ENCODE measurements at regions not wholly inside any gene's neighbourhood (a gene's known extent, or its start where the extent isn't known, plus 50 kb on each side); places are given as distances from the start of the nearest gene placed in this dataset.

DNA sequence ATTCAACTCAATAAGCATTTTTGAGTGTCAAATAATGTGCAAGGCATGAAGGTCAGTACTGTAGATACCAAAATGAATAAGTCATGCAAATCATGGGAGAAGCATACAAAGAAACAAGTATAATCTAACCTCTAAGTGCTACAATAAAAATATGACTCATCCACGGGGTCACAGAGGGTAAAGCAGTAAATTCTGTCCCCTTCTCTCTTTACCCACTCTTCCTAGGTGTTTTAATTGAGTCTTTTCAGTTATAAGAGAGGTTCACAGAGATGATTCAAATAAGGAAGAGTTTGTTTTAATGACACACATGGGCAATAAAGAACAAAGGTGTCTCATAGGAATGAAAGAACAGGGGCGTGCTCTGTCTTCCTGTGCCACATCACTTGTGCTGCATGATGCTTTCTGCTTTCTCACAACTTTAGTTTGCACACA lies 71.5 kb upstream of the DAAM1 start:
- CTCF ChIA-PET: interaction anchor here (1.5 kb wide), 1 partner anchor 327 kb away, joined by 3 read pairs; no protein-coding TSS in a partner anchor
- Mint-ChIP-seq H3K4me3 (no peak overlapping the region), H3K27ac (no peak overlapping the region), H3K27me3 (peaks cover 12% of the 10 kb centered on the region), H3K4me1 (no peaks in the 10 kb centered on the region), H3K9me3 (ENCODE audit: insufficient read depth) (no peaks in the 10 kb centered on the region)
- intact Hi-C loops (cut with micrococcal nuclease): no loop called here
- POLR2A ChIA-PET: no interaction called here
- Histone ChIP-seq H3K9me3 (ENCODE audit: control extremely low read depth in 1 of 3, control insufficient read depth in 2 of 3, insufficient read depth in 1 of 3, low read length in 2 of 3) (peaks cover 0 to 1% (median 0%) of the 10 kb centered on the region in 3 donors), H4K20me1 (ENCODE audit: control insufficient read depth, insufficient read depth, low read length, poor library complexity, severe bottlenecking) (no peaks in the 10 kb centered on the region), H3K4me1 (ENCODE audit: control insufficient read depth in 2 of 2, insufficient read depth in 2 of 2, low read length in 2 of 2) (no peaks in the 10 kb centered on the region), H3K9ac (ENCODE audit: low read length) (no peak overlapping the region), H3K36me3 (replicated peaks in 1 of 2; ENCODE audit: control extremely low read depth in 1 of 2, control insufficient read depth in 1 of 2, extremely low read depth in 1 of 2, insufficient read depth in 2 of 2, low read length in 1 of 2) (no peaks in the 10 kb centered on the region), H3K4me3 (ENCODE audit: control extremely low read depth in 1 of 5, extremely low read depth in 1 of 5, insufficient read depth in 1 of 5, low read depth in 2 of 5, low read length in 4 of 5) (no peak overlapping the region), H3K27ac (ENCODE audit: low read length in 2 of 2) (no peak overlapping the region), H3K4me2 (replicated peaks; ENCODE audit: low read depth, low read length, poor library complexity, severe bottlenecking) (no peak overlapping the region), H3K27me3 (replicated peaks in 1 of 4; ENCODE audit: control extremely low read depth in 1 of 4, control insufficient read depth in 3 of 4, insufficient read depth in 4 of 4, low read length in 3 of 4) (peaks cover 0 to 3% (median 1%) of the 10 kb centered on the region in 4 experiments), H3K79me2 (ENCODE audit: control insufficient read depth, insufficient read depth, low read length) (no peaks in the 10 kb centered on the region), H2AFZ (ENCODE audit: insufficient read depth, low read depth, low read length, poor library complexity, severe bottlenecking) (no peak overlapping the region)
- no peak for DNase-seq
- TF ChIP-seq, protein P1, sequence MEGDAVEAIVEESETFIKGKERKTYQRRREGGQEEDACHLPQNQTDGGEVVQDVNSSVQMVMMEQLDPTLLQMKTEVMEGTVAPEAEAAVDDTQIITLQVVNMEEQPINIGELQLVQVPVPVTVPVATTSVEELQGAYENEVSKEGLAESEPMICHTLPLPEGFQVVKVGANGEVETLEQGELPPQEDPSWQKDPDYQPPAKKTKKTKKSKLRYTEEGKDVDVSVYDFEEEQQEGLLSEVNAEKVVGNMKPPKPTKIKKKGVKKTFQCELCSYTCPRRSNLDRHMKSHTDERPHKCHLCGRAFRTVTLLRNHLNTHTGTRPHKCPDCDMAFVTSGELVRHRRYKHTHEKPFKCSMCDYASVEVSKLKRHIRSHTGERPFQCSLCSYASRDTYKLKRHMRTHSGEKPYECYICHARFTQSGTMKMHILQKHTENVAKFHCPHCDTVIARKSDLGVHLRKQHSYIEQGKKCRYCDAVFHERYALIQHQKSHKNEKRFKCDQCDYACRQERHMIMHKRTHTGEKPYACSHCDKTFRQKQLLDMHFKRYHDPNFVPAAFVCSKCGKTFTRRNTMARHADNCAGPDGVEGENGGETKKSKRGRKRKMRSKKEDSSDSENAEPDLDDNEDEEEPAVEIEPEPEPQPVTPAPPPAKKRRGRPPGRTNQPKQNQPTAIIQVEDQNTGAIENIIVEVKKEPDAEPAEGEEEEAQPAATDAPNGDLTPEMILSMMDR (IDR thresholded peaks at IDR 0.05): no peak
- TF ChIP-seq EZH2 (IDR thresholded peaks at IDR 0.05; ENCODE audit: borderline replicate concordance, insufficient read depth, low read depth, low read length, poor library complexity, severe bottlenecking): no peak
- no peak for ATAC-seq (ENCODE audit: low read depth)
- WGBS (ENCODE audit: insufficient coverage): 20% methylated on average over 1 of the region's 2 CpGs

DNA sequence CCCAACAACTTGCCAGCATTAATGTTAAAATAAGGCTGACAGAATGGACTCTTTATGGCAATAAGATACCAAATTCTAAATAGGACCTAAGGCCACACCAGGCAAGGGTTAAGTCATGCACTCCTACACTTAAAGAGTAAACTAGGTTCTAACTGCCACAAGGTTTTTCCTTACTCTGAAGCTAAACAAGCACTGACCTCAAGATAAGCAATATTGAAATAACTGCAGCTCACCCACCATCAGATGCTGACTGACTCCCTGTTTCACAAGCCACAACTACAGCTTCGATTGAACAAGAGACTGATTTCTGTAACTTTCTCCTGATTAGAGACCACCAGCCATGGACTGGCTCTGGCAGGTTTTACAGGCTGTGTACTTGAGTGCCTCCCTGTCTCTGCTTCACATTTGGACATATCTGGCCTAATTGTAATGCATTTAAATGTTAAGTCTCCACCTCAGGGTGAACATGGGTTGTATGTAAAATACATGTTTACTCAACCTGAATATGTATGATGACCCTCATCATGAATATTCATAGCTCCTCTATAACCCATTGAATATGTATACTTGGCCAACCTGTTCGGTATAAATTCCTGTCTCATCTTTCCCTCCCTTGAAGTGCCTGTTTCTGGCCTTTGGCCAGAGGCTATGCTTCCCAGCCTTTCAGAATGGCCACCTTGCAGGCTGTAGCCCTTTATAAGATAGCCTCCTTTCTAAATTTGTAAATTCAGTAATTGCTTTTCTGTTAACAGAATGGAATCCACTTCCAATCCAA lies 70.5 kb upstream of the DAAM1 start:
- Histone ChIP-seq H3K79me2 (ENCODE audit: control insufficient read depth, insufficient read depth, low read length) (no peaks in the 10 kb centered on the region), H3K9ac (ENCODE audit: low read length) (no peak overlapping the region), H3K9me3 (ENCODE audit: control extremely low read depth in 1 of 3, control insufficient read depth in 2 of 3, insufficient read depth in 1 of 3, low read length in 2 of 3) (peaks cover 0 to 1% (median 0%) of the 10 kb centered on the region in 3 donors), H4K20me1 (ENCODE audit: control insufficient read depth, insufficient read depth, low read length, poor library complexity, severe bottlenecking) (no peaks in the 10 kb centered on the region), H3K4me3 (ENCODE audit: control extremely low read depth in 1 of 5, extremely low read depth in 1 of 5, insufficient read depth in 1 of 5, low read depth in 2 of 5, low read length in 4 of 5) (no peak overlapping the region), H3K27ac (ENCODE audit: low read length in 2 of 2) (no peak overlapping the region), H3K4me1 (ENCODE audit: control insufficient read depth in 2 of 2, insufficient read depth in 2 of 2, low read length in 2 of 2) (no peaks in the 10 kb centered on the region), H3K36me3 (replicated peaks in 1 of 2; ENCODE audit: control extremely low read depth in 1 of 2, control insufficient read depth in 1 of 2, extremely low read depth in 1 of 2, insufficient read depth in 2 of 2, low read length in 1 of 2) (no peaks in the 10 kb centered on the region), H3K27me3 (replicated peaks in 1 of 4; ENCODE audit: control extremely low read depth in 1 of 4, control insufficient read depth in 3 of 4, insufficient read depth in 4 of 4, low read length in 3 of 4) (peaks cover 0 to 4% (median 2%) of the 10 kb centered on the region in 4 experiments), H3K4me2 (replicated peaks; ENCODE audit: low read depth, low read length, poor library complexity, severe bottlenecking) (no peak overlapping the region), H2AFZ (ENCODE audit: insufficient read depth, low read depth, low read length, poor library complexity, severe bottlenecking) (no peak overlapping the region)
- Mint-ChIP-seq H3K4me1 (no peaks in the 10 kb centered on the region), H3K4me3 (no peak overlapping the region), H3K27ac (no peak overlapping the region), H3K27me3 (peaks cover 10% of the 10 kb centered on the region), H3K9me3 (ENCODE audit: insufficient read depth) (no peaks in the 10 kb centered on the region)
- intact Hi-C loops (cut with micrococcal nuclease): no loop called here
- ATAC-seq (ENCODE audit: low read depth): no peak
- POLR2A ChIA-PET: no interaction called here
- TF ChIP-seq, protein P1 (IDR thresholded peaks at IDR 0.05): no peak
- TF ChIP-seq EZH2 (IDR thresholded peaks at IDR 0.05; ENCODE audit: borderline replicate concordance, insufficient read depth, low read depth, low read length, poor library complexity, severe bottlenecking): no peak
- 81% methylated on average over 2 of the region's 2 CpGs for WGBS (ENCODE audit: insufficient coverage)
- CTCF ChIA-PET: interaction anchor here (0.6 kb wide), 1 partner anchor 24 kb away, joined by 3 read pairs; no protein-coding TSS in a partner anchor
- no peak for DNase-seq

Data from B cell (primary cell).